ENCODE measurements at regions not wholly inside any gene's neighbourhood (a gene's known extent, or its start where the extent isn't known, plus 50 kb on each side); places are given as distances from the start of the nearest gene placed in this dataset.

DNA sequence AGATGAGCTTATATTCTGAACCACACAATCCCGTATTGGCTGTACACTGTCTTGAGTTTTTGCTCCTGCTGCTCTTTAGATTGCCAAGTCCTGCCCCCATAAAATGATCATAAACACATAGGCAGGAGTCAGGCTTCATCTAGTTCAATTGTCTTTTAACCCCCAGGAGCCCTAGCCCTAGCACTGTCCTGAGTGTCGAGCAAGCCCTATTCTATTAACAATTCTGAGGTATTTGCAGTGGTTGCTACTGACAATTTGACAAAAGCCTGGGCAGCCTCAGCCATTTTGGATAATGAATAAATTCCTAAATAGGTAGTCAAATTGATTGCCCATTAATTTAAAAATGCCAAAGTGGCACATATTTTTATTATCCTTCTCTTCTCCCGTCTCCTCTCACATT, 257.2 kb downstream of the YTHDC2 start:
- TF ChIP-seq, protein P1, sequence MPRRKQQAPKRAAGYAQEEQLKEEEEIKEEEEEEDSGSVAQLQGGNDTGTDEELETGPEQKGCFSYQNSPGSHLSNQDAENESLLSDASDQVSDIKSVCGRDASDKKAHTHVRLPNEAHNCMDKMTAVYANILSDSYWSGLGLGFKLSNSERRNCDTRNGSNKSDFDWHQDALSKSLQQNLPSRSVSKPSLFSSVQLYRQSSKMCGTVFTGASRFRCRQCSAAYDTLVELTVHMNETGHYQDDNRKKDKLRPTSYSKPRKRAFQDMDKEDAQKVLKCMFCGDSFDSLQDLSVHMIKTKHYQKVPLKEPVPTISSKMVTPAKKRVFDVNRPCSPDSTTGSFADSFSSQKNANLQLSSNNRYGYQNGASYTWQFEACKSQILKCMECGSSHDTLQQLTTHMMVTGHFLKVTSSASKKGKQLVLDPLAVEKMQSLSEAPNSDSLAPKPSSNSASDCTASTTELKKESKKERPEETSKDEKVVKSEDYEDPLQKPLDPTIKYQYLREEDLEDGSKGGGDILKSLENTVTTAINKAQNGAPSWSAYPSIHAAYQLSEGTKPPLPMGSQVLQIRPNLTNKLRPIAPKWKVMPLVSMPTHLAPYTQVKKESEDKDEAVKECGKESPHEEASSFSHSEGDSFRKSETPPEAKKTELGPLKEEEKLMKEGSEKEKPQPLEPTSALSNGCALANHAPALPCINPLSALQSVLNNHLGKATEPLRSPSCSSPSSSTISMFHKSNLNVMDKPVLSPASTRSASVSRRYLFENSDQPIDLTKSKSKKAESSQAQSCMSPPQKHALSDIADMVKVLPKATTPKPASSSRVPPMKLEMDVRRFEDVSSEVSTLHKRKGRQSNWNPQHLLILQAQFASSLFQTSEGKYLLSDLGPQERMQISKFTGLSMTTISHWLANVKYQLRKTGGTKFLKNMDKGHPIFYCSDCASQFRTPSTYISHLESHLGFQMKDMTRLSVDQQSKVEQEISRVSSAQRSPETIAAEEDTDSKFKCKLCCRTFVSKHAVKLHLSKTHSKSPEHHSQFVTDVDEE (CRISPR knock-in tag; IDR thresholded peaks at IDR 0.05), result no peak
- TF ChIP-seq ZNF565 (CRISPR knock-in tag; conservative IDR thresholded peaks at IDR 0.05; ENCODE audit: low read depth) (no peak), SNAI2 (CRISPR knock-in tag; IDR thresholded peaks at IDR 0.05) (no peak), ARNTL (CRISPR knock-in tag; IDR thresholded peaks at IDR 0.05; ENCODE audit: borderline replicate concordance, low read depth) (no peak), ZNF70 (CRISPR knock-in tag; IDR thresholded peaks at IDR 0.05) (no peak), ZFP3 (CRISPR knock-in tag; IDR thresholded peaks at IDR 0.05) (no peak), OSR1 (CRISPR knock-in tag; IDR thresholded peaks at IDR 0.05) (no peak), PPARA (CRISPR knock-in tag; IDR thresholded peaks at IDR 0.05; ENCODE audit: borderline replicate concordance) (no peak), BACH2 (CRISPR knock-in tag; IDR thresholded peaks at IDR 0.05; ENCODE audit: borderline replicate concordance) (no peak), RARB (CRISPR knock-in tag; IDR thresholded peaks at IDR 0.05) (no peak)
- TF ChIP-seq, protein P2, sequence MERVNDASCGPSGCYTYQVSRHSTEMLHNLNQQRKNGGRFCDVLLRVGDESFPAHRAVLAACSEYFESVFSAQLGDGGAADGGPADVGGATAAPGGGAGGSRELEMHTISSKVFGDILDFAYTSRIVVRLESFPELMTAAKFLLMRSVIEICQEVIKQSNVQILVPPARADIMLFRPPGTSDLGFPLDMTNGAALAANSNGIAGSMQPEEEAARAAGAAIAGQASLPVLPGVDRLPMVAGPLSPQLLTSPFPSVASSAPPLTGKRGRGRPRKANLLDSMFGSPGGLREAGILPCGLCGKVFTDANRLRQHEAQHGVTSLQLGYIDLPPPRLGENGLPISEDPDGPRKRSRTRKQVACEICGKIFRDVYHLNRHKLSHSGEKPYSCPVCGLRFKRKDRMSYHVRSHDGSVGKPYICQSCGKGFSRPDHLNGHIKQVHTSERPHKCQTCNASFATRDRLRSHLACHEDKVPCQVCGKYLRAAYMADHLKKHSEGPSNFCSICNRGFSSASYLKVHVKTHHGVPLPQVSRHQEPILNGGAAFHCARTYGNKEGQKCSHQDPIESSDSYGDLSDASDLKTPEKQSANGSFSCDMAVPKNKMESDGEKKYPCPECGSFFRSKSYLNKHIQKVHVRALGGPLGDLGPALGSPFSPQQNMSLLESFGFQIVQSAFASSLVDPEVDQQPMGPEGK (CRISPR knock-in tag; IDR thresholded peaks at IDR 0.05; ENCODE audit: borderline replicate concordance), result no peak
- TF ChIP-seq, protein P3, sequence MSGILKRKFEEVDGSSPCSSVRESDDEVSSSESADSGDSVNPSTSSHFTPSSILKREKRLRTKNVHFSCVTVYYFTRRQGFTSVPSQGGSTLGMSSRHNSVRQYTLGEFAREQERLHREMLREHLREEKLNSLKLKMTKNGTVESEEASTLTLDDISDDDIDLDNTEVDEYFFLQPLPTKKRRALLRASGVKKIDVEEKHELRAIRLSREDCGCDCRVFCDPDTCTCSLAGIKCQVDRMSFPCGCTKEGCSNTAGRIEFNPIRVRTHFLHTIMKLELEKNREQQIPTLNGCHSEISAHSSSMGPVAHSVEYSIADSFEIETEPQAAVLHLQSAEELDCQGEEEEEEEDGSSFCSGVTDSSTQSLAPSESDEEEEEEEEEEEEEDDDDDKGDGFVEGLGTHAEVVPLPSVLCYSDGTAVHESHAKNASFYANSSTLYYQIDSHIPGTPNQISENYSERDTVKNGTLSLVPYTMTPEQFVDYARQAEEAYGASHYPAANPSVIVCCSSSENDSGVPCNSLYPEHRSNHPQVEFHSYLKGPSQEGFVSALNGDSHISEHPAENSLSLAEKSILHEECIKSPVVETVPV (CRISPR knock-in tag; IDR thresholded peaks at IDR 0.05), result no peak
- TF ChIP-seq, protein P4, sequence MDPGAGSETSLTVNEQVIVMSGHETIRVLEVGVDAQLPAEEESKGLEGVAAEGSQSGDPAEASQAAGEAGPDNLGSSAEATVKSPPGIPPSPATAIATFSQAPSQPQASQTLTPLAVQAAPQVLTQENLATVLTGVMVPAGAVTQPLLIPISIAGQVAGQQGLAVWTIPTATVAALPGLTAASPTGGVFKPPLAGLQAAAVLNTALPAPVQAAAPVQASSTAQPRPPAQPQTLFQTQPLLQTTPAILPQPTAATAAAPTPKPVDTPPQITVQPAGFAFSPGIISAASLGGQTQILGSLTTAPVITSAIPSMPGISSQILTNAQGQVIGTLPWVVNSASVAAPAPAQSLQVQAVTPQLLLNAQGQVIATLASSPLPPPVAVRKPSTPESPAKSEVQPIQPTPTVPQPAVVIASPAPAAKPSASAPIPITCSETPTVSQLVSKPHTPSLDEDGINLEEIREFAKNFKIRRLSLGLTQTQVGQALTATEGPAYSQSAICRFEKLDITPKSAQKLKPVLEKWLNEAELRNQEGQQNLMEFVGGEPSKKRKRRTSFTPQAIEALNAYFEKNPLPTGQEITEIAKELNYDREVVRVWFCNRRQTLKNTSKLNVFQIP (CRISPR knock-in tag; IDR thresholded peaks at IDR 0.05; ENCODE audit: borderline replicate concordance, low read depth), result no peak

Data from SK-N-SH treated with all-trans-retinoic acid at 6 μM for 48 hours (cell line).